Mesenchymal stem cell (in vitro differentiated cells and primary cell): ENCODE measurements at regions not wholly inside any gene's neighbourhood (a gene's known extent, or its start where the extent isn't known, plus 50 kb on each side); places are given as distances from the start of the nearest gene placed in this dataset.
"Not testable (repeated sequence)": the region's sequence is repeated elsewhere in the genome, so short reads cannot be mapped to it uniquely, and the experiment has no call there.

ENCODE experiments used
- DNase-seq: peaks from one replicate; pipeline ENCODE4 v3.0.0-alpha.2; 2013
- H2AFZ ChIP-seq: one replicate; pipeline ENCODE4 v1.6.1; 2013; ENCODE audit warnings: low read depth, mild to moderate bottlenecking, control low read depth, inconsistent platforms, low read length, moderate library complexity
- H2AK5ac ChIP-seq: 2 replicates; pipeline ENCODE4 v1.6.1; 2013; ENCODE audit warnings: low read length, moderate library complexity, mild to moderate bottlenecking, inconsistent platforms; ENCODE audit not compliant: severe bottlenecking
- H2BK120ac ChIP-seq: one replicate; pipeline ENCODE4 v1.6.1; 2013; ENCODE audit warnings: low read depth, mild to moderate bottlenecking, inconsistent platforms, low read length, moderate library complexity
- H2BK12ac ChIP-seq, 2 experiments: one replicate each; pipeline ENCODE4 v1.6.1; 2013; ENCODE audit warnings: inconsistent platforms in 2 of 2, low read length in 2 of 2, mild to moderate bottlenecking in 2 of 2, moderate library complexity in 2 of 2, control low read depth in 1 of 2
- H2BK15ac ChIP-seq: one replicate; pipeline ENCODE4 v1.6.1; 2013; ENCODE audit warnings: mild to moderate bottlenecking, low read depth, inconsistent platforms; ENCODE audit not compliant: poor library complexity, severe bottlenecking
- H2BK5ac ChIP-seq: 2 replicates; pipeline ENCODE4 v1.6.1; 2013; ENCODE audit warnings: low read depth, mild to moderate bottlenecking, low read length, control low read depth, inconsistent platforms; ENCODE audit not compliant: poor library complexity, severe bottlenecking
- H3K14ac ChIP-seq, 2 experiments: one replicate each; pipeline ENCODE4 v1.6.1; 2013; ENCODE audit warnings: inconsistent platforms in 2 of 2, low read length in 2 of 2, control low read depth in 1 of 2, mild to moderate bottlenecking in 1 of 2, moderate library complexity in 1 of 2
- H3K18ac ChIP-seq, 2 experiments: one replicate each; pipeline ENCODE4 v1.6.1; 2013; ENCODE audit warnings: inconsistent platforms in 2 of 2, low read length in 2 of 2, control low read depth in 1 of 2, low read depth in 1 of 2, mild to moderate bottlenecking in 1 of 2
- H3K23ac ChIP-seq, 2 experiments: one replicate each; pipeline ENCODE4 v1.6.1; 2013; ENCODE audit warnings: inconsistent platforms in 2 of 2, low read length in 2 of 2, mild to moderate bottlenecking in 2 of 2, moderate library complexity in 2 of 2, control low read depth in 1 of 2
- H3K27ac ChIP-seq: 2 replicates; pipeline ENCODE4 v1.5.1; 2013; ENCODE audit warnings: mild to moderate bottlenecking, moderate library complexity, low read length, control low read depth, inconsistent platforms; ENCODE audit not compliant: poor library complexity, severe bottlenecking
- H3K27me3 ChIP-seq, 2 experiments: 2 replicates each; pipeline versions ENCODE4 v1.6.1 to v1.7.0; 2013; ENCODE audit warnings: low read length in 2 of 2, mild to moderate bottlenecking in 2 of 2, moderate library complexity in 2 of 2, control low read depth in 1 of 2, inconsistent platforms in 1 of 2; ENCODE audit not compliant: control insufficient read depth in 1 of 2, insufficient read depth in 1 of 2
- H3K36me3 ChIP-seq, 2 experiments: 2 replicates each; pipeline versions ENCODE4 v1.6.1 to v1.7.0; 2013; ENCODE audit warnings: low read length in 2 of 2, control low read depth in 1 of 2, inconsistent platforms in 1 of 2, low read depth in 1 of 2, mild to moderate bottlenecking in 1 of 2; ENCODE audit not compliant: insufficient read depth in 2 of 2, control insufficient read depth in 1 of 2
- H3K4ac ChIP-seq, 2 experiments: one replicate each; pipeline ENCODE4 v1.6.1; 2013; ENCODE audit warnings: inconsistent platforms in 2 of 2, low read length in 2 of 2, mild to moderate bottlenecking in 2 of 2, moderate library complexity in 2 of 2, control low read depth in 1 of 2, low read depth in 1 of 2
- H3K4me1 ChIP-seq: 2 replicates; pipeline ENCODE4 v1.6.1; 2013; ENCODE audit warnings: low read depth, low read length, control low read depth; ENCODE audit not compliant: control insufficient read depth, insufficient read depth
- H3K4me2 ChIP-seq: 2 replicates; pipeline ENCODE4 v1.6.1; 2013; ENCODE audit warnings: low read length, mild to moderate bottlenecking, inconsistent platforms; ENCODE audit not compliant: poor library complexity, severe bottlenecking
- H3K4me3 ChIP-seq, 2 experiments: 2 replicates each; pipeline versions ENCODE4 v1.5.1 to v1.7.0; 2013; ENCODE audit warnings: low read length in 2 of 2, mild to moderate bottlenecking in 2 of 2, control low read depth in 1 of 2, low read depth in 1 of 2; ENCODE audit not compliant: insufficient read depth in 1 of 2
- H3K79me1 ChIP-seq: replicated peaks from 2 replicates; pipeline ENCODE4 v1.6.1; 2013; ENCODE audit warnings: mild to moderate bottlenecking, control low read depth, low read length, inconsistent platforms; ENCODE audit not compliant: poor library complexity, severe bottlenecking
- H3K9ac ChIP-seq: 2 replicates; pipeline ENCODE4 v1.7.0; 2013; ENCODE audit warnings: mild to moderate bottlenecking, low read length, moderate library complexity
- H3K9me3 ChIP-seq: 2 replicates; pipeline ENCODE4 v1.7.0; 2013; ENCODE audit warnings: mild to moderate bottlenecking, low read length; ENCODE audit not compliant: control insufficient read depth
- H4K8ac ChIP-seq: one replicate; pipeline ENCODE4 v1.6.1; 2013; ENCODE audit warnings: inconsistent platforms, mild to moderate bottlenecking, low read length, moderate library complexity
- H4K91ac ChIP-seq: one replicate; pipeline ENCODE4 v1.6.1; 2013; ENCODE audit warnings: mild to moderate bottlenecking, low read length, inconsistent platforms
- WGBS: methylation state at CpG from one replicate; pipeline ENCODE4 v1.1.7; 2013; ENCODE audit warnings: mixed read lengths; 5-methylcytosine and 5-hydroxymethylcytosine counted together

DNA sequence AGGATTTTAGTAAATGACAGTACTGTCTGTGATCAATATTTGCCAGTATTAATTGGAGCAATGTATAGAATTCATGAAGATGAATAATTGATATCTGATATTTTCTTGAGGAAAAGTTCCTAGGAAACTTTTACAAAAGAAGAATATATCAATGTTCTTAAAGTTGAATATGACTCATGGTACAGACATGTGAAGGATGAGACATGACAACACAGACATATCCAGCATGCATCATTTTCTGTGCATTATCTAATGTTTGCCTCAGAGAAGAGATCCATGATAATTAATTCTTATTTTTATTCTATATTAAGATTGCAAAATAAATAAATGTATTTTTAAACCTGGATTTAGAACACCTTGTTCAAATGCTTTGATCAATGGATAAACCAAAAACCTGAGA lies 452.9 kb upstream of the EPHA5 start:
- Histone ChIP-seq H3K4me2 (no peak overlapping the region), H3K36me3 (no peaks in the 10 kb centered on the region), H3K79me1 (no peaks in the 10 kb centered on the region), H3K9me3 (no peaks in the 10 kb centered on the region), H2AFZ (no peak overlapping the region), H3K4me1 (no peaks in the 10 kb centered on the region), H4K91ac (no peak overlapping the region), H3K27ac (no peak overlapping the region), H2AK5ac (no peak overlapping the region), H3K14ac (no peak overlapping the region), H3K4me3 (no peak overlapping the region), H2BK120ac (no peak overlapping the region), H2BK5ac (no peak overlapping the region), H3K23ac (no peak overlapping the region), H2BK15ac (no peak overlapping the region), H2BK12ac (no peak overlapping the region), H3K4ac (no peak overlapping the region), H3K18ac (no peak overlapping the region), H4K8ac (no peak overlapping the region), H3K27me3 (no peaks in the 10 kb centered on the region), H3K9ac (no peak overlapping the region)
- no peak for DNase-seq

DNA sequence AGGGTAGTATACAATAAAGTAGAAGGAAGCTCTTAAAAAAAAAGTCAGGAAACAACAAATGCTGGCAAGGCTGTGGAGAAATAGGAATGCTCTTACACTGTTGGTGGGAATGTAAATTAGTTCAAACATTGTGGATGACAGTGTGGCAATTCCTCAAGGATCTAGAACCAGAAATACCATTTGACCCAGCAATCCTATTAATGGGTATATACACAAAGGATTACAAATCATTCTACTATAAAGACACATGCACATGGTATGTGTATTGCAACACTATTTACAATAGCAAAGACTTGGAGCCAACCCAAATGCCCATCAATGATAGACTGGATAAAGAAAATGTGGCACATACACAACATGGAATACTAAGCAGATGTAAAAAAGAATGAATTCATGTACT lies 444.9 kb upstream of the EPHA5 start:
- H2AK5ac ChIP-seq, H2BK15ac ChIP-seq, H3K4me1 ChIP-seq, H2BK120ac ChIP-seq, H3K27me3 ChIP-seq, H2AFZ ChIP-seq, H3K14ac ChIP-seq, H4K91ac ChIP-seq, H2BK12ac ChIP-seq, H2BK5ac ChIP-seq, H3K4ac ChIP-seq, H3K9ac ChIP-seq, H3K79me1 ChIP-seq, H4K8ac ChIP-seq, H3K23ac ChIP-seq, H3K4me3 ChIP-seq, H3K27ac ChIP-seq, H3K36me3 ChIP-seq, H3K9me3 ChIP-seq, H3K4me2 ChIP-seq, H3K18ac ChIP-seq: not testable (repeated sequence)
- DNase-seq: peak; percentile 2

DNA sequence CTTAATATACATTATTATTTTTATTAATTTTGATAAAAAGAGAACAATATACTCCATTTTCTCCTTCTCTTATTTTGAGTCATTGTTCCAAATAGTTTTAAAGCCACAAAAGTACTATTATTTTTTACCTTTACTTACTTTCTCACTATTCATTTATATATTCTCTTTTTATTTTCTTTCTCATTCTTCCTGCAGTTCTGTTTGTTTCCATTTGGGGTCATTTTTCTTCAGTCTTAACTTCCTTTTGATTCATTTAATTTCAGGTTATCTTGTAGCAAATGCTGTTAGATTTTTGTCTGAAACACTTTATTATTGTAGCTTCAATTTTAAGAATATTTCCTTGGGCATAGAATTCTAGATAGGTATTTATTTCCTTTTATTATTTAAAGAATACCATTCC lies 438.6 kb upstream of the EPHA5 start:
- H2BK120ac ChIP-seq: no peak overlapping the region
- no peak overlapping the region for H3K14ac ChIP-seq
- no peak overlapping the region for H3K4me3 ChIP-seq
- H3K4ac ChIP-seq: no peak overlapping the region
- no peak overlapping the region for H3K9ac ChIP-seq
- no peak for DNase-seq
- no peak overlapping the region for H2AK5ac ChIP-seq
- H2AFZ ChIP-seq: no peak overlapping the region
- no peaks in the 10 kb centered on the region for H3K27me3 ChIP-seq
- no peaks in the 10 kb centered on the region for H3K36me3 ChIP-seq
- H3K4me2 ChIP-seq: no peak overlapping the region
- no peaks in the 10 kb centered on the region for H3K9me3 ChIP-seq
- no peak overlapping the region for H4K91ac ChIP-seq
- H3K79me1 ChIP-seq: no peaks in the 10 kb centered on the region
- no peak overlapping the region for H3K18ac ChIP-seq
- H3K27ac ChIP-seq: no peak overlapping the region
- no peak overlapping the region for H2BK15ac ChIP-seq
- no peak overlapping the region for H2BK5ac ChIP-seq
- no peak overlapping the region for H2BK12ac ChIP-seq
- no peaks in the 10 kb centered on the region for H3K4me1 ChIP-seq
- no peak overlapping the region for H3K23ac ChIP-seq
- H4K8ac ChIP-seq: no peak overlapping the region

DNA sequence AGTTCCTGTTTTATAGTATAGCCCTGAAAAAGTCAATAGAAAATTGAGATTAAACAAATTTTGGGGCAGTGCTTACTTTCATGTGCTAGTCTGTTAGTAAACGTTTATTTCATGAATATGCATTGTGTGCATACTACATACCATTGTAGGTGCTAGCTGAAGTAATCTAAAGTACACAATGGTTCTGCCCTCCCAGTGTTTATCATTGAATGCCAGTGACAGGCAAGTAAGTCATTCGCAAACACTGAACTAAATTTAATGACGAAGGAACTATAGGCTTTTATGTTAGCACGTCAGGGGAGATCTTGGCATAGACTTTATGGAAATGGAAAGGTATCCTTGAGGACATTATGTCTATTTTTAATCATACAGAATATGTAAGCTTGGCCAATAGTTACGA lies 426.9 kb upstream of the EPHA5 start:
- no peak overlapping the region for H3K9ac ChIP-seq
- H3K79me1 ChIP-seq: no peaks in the 10 kb centered on the region
- no peak overlapping the region for H3K4ac ChIP-seq
- H3K4me2 ChIP-seq: no peak overlapping the region
- no peak overlapping the region for H4K8ac ChIP-seq
- no peak overlapping the region for H2BK5ac ChIP-seq
- H2AK5ac ChIP-seq: no peak overlapping the region
- H3K18ac ChIP-seq: no peak overlapping the region
- 80% methylated on average over 5 of the region's 5 CpGs for WGBS
- no peak overlapping the region for H2BK120ac ChIP-seq
- no peak overlapping the region for H3K4me3 ChIP-seq
- no peaks in the 10 kb centered on the region for H3K36me3 ChIP-seq
- H2AFZ ChIP-seq: no peak overlapping the region
- H3K27ac ChIP-seq: no peak overlapping the region
- no peaks in the 10 kb centered on the region for H3K9me3 ChIP-seq
- no peak overlapping the region for H3K23ac ChIP-seq
- DNase-seq: no peak
- H3K4me1 ChIP-seq: no peaks in the 10 kb centered on the region
- H3K27me3 ChIP-seq: no peaks in the 10 kb centered on the region
- H2BK12ac ChIP-seq: no peak overlapping the region
- H3K14ac ChIP-seq: no peak overlapping the region
- no peak overlapping the region for H2BK15ac ChIP-seq
- no peak overlapping the region for H4K91ac ChIP-seq
